ENCODE measurements at regions not wholly inside any gene's neighbourhood (a gene's known extent, or its start where the extent isn't known, plus 50 kb on each side); places are given as distances from the start of the nearest gene placed in this dataset.

DNA sequence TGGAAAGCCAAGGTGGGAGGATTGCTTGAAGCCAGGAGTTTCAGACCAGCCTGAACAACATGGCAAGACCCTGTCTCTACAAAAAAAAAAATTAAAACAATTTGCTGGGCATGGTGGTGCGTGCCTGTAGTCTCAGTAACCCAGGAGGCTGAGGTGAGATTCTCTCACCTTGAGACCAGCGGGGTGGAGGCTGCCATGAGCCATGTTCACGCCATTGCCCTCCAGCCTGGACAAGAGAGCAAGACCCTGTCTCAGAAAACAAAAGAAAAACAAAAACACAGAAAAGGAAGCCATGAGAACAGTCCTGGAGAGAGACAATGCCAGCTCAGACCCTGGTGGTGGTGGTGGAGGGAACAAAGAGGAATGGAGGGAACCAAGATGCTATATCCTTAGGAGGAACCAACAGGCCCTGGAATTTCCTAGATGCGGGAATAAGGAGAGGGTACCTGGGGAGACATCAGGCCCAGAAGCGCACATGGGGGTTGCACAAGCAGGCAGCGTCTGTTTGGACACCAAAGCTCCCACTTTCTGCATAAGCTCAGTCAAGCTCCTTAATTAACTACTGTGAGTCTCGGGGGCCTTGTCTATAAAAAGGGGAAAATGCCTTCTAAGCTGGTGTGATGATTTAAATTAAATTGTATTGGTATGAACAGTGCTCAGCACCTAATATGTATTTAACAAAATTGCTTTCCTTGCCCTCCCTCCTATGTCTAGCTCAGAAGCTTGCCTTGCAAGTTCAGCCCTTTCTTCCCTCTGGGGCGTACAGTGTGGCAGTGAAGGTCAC, 143.8 kb downstream of the CCT6B start:
- peaks cover 0 to 10% (median 0%) of the 10 kb centered on the region in 9 donors for H3K27me3 ChIP-seq
- TF ChIP-seq, protein P1, sequence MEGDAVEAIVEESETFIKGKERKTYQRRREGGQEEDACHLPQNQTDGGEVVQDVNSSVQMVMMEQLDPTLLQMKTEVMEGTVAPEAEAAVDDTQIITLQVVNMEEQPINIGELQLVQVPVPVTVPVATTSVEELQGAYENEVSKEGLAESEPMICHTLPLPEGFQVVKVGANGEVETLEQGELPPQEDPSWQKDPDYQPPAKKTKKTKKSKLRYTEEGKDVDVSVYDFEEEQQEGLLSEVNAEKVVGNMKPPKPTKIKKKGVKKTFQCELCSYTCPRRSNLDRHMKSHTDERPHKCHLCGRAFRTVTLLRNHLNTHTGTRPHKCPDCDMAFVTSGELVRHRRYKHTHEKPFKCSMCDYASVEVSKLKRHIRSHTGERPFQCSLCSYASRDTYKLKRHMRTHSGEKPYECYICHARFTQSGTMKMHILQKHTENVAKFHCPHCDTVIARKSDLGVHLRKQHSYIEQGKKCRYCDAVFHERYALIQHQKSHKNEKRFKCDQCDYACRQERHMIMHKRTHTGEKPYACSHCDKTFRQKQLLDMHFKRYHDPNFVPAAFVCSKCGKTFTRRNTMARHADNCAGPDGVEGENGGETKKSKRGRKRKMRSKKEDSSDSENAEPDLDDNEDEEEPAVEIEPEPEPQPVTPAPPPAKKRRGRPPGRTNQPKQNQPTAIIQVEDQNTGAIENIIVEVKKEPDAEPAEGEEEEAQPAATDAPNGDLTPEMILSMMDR (IDR thresholded peaks at IDR 0.05): no peak
- no peaks in the 10 kb centered on the region for H3K36me3 ChIP-seq
- no peak overlapping the region for H3K27ac ChIP-seq
- ATAC-seq (no peak), DNase-seq (no peak)
- intact Hi-C loops (cut with DNase I): loop anchor here in 1 of 10 donors (10.0 kb wide), 1 partner anchor 63 kb away; no protein-coding TSS in a partner anchor
- no peak overlapping the region for H3K4me3 ChIP-seq
- WGBS, 4 donors: 83 to 92% (median 85%) methylated on average over 8 of the region's 8 CpGs
- H3K4me1 ChIP-seq: no peaks in the 10 kb centered on the region
- no peaks in the 10 kb centered on the region for H3K9me3 ChIP-seq

DNA sequence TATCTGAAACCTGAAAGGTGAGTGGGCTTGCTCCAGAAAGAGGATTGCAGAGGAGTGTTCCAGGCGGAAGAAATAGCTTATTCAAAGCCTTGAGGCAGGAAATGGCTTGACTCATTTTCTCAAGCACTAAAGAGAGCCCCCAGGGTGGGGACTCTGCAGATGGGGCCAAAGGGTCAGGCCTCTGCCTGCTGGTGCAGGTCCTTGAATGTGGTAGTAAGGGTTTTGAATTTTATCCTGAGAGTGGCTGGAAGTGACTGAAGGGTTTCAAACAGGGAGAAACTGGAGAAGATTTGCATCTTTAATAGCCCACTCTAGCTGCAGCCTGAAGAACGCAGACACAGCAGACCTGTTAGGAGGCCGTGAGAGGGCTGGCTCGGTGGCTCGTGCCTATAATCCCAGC, 144.4 kb downstream of the CCT6B start:
- intact Hi-C loops (cut with DNase I): loop anchor here in 1 of 10 donors (10.0 kb wide), 1 partner anchor 62 kb away; no protein-coding TSS in a partner anchor
- H3K36me3 ChIP-seq: no peaks in the 10 kb centered on the region
- no peaks in the 10 kb centered on the region for H3K4me1 ChIP-seq
- H3K9me3 ChIP-seq: no peaks in the 10 kb centered on the region
- DNase-seq: no peak
- no peak overlapping the region for H3K27ac ChIP-seq
- H3K27me3 ChIP-seq: peaks cover 0 to 7% (median 0%) of the 10 kb centered on the region in 9 donors
- no peak for TF ChIP-seq POLR2A (IDR thresholded peaks at IDR 0.05)
- TF ChIP-seq, protein P1 (IDR thresholded peaks at IDR 0.05): no peak
- 63 to 70% (median 67%) methylated on average over 5 of the region's 5 CpGs for WGBS, 4 donors
- no peak overlapping the region for H3K4me3 ChIP-seq
- ATAC-seq: no peak

DNA sequence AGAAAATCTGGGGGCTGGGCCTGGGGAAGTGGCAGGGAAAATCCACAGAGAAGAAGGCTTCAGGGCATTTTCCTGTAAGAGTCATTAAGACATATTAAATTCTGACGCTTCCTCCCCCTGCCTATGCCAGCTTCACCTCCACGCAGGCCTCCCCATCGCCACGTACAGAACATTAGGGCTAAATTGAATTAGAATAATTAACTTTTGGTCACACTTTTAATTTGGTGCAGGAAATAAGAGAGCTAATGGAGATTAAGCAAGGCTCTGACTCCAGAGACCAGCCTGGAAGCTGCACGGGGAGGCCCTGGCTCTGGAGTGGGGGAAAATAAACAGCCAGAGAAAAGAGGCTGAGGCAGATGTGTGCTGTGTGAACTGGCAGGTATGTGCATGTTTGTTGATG, 148.0 kb downstream of the CCT6B start:
- Histone ChIP-seq H3K4me1 (no peaks in the 10 kb centered on the region), H3K27me3 (peaks cover 0 to 7% (median 0%) of the 10 kb centered on the region in 9 donors), H3K9me3 (no peaks in the 10 kb centered on the region), H3K36me3 (no peaks in the 10 kb centered on the region), H3K4me3 (no peak overlapping the region), H3K27ac (no peak overlapping the region)
- TF ChIP-seq POLR2A (IDR thresholded peaks at IDR 0.05): no peak
- 52 to 62% (median 57%) methylated on average over 5 of the region's 5 CpGs for WGBS, 4 donors
- DNase-seq (no peak), ATAC-seq (no peak)
- intact Hi-C loops (cut with DNase I): loop anchor here in 1 of 10 donors (10.0 kb wide), 1 partner anchor 58 kb away; no protein-coding TSS in a partner anchor

DNA sequence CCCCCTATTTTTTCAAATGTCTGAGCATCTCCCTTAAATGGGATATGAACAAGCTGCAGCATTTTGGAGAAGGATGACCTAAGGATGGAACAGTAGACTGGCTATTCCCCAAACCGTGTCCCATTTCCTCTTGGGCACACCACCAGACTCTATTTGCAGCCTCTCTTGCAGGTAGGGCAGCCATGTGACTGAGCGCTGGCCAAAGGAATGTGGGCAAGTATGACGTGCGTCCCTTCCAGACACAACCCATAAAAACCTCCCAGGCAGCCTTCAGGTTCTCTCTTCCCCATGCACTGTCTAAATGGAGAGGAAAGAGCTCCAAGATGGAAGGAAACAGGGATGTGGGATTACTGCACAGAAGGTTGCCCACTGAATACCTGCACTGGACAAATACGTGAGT, 149.7 kb downstream of the CCT6B start:
- TF ChIP-seq POLR2A (IDR thresholded peaks at IDR 0.05): no peak
- TF ChIP-seq, protein P1 (IDR thresholded peaks at IDR 0.05): no peak
- H3K4me3 ChIP-seq: no peak overlapping the region
- intact Hi-C loops (cut with DNase I): loop anchor here in 1 of 10 donors (10.0 kb wide), 1 partner anchor 57 kb away; no protein-coding TSS in a partner anchor
- peaks cover 0 to 7% (median 0%) of the 10 kb centered on the region in 9 donors for H3K27me3 ChIP-seq
- 73 to 79% (median 74%) methylated on average over 5 of the region's 5 CpGs for WGBS, 4 donors
- DNase-seq: no peak
- no peaks in the 10 kb centered on the region for H3K36me3 ChIP-seq
- no peak overlapping the region for H3K27ac ChIP-seq
- no peaks in the 10 kb centered on the region for H3K4me1 ChIP-seq
- no peaks in the 10 kb centered on the region for H3K9me3 ChIP-seq
- ATAC-seq: no peak
